HG02870 (cell line): ENCODE measurements at regions not wholly inside any gene's neighbourhood (a gene's known extent, or its start where the extent isn't known, plus 50 kb on each side); places are given as distances from the start of the nearest gene placed in this dataset.
"Not testable (repeated sequence)": the region's sequence is repeated elsewhere in the genome, so short reads cannot be mapped to it uniquely, and the experiment has no call there.

Experiments
- ATAC-seq: cut with Tn5 transposase; IDR thresholded peaks from one replicate; pipeline ENCODE4 v1.9.1; 2021; ENCODE audit warnings: mild to moderate bottlenecking, moderate library complexity; ENCODE audit not compliant: unreplicated experiment

- no peak for ATAC-seq
Measured at GRCh38 chr6:105884426-105884825, 201.7 kb upstream of the PRDM1 start.

DNA sequence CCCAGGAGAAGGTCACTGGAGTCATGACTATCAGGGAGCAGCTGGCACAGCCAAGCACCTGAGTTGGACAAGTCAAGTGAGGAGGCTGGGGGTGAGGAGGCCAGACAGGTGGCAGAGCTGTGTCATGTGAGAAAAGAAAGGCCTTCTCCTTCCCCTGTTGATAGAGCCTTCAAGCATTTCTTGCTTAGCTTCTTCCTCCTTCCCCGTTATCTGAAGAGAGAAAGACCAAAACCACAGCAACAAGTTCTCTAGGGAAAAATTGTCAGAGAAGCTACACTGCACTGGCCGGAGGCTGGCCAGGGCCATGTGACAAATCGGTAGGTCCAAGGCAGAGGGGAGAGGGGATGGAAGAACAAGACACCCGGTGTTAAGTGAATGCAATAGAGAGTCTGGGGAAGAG is 202.1 kb upstream of the PRDM1 start:
- no peak for ATAC-seq

- no peak for ATAC-seq
Measured at GRCh38 chr6:105882828-105883227, 203.3 kb upstream of the PRDM1 start.

DNA sequence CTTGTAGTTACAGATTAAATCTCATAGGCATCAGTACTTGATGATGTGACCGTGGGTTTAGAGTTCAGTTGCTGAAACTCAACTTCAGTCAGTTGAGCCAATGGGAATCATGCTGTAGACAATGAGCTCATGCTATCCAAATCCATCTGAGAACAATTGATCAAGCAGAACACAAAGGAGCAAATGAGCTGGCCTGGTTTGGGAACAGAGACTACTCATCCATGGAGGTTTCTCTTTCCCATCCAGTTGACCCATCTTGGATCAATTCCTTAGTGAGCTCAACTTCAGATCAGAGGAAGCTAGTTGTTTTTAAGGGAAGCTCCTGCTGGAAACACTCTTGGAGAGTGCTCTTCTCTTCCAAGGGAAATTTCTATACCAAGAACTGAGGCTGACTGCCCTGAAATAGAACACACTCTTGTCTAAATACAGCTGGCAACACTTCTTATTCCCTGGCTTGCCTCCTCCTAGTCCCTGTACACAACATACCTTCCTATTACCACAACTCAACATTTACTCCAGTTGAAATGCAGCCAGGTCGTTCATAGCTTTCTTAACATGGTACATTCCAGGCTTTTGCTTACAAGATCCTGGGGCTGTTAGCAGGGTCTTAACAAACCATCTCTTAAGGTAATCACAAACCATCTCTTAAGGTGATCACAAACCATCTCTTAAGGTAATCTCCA is 203.9 kb upstream of the PRDM1 start:
- ATAC-seq = no peak

- ATAC-seq = no peak
Measured at GRCh38 chr6:105881608-105882007, 204.5 kb upstream of the PRDM1 start.

DNA sequence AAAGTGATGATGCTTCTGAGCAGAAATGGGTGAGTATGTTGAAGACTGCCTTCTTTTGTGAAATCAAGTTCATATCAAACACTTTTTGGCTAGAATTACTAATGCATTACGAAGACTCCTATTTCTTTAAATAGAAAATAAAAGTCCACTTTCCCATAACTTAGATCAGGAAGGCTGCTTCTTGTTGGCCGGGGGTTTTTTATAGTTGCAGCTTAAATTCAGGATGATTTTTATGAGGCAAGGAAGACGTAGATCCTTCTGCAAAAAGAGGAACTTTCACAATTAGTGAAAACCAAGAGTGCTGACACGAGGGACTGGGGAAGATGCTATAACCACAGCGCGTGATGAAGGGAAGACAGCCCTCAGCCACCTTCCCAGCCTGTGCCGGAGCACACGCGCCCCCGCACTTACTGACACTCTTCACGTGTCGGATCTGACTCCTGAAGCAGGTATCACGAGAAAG is 206.1 kb upstream of the PRDM1 start:
- ATAC-seq = peak; percentile 60

GRCh38 chr6:105879146-105879545 is 207.0 kb upstream of the PRDM1 start:
- ATAC-seq = no peak

- ATAC-seq = no peak
Measured at GRCh38 chr6:105875974-105876640, 210.0 kb upstream of the PRDM1 start.

DNA sequence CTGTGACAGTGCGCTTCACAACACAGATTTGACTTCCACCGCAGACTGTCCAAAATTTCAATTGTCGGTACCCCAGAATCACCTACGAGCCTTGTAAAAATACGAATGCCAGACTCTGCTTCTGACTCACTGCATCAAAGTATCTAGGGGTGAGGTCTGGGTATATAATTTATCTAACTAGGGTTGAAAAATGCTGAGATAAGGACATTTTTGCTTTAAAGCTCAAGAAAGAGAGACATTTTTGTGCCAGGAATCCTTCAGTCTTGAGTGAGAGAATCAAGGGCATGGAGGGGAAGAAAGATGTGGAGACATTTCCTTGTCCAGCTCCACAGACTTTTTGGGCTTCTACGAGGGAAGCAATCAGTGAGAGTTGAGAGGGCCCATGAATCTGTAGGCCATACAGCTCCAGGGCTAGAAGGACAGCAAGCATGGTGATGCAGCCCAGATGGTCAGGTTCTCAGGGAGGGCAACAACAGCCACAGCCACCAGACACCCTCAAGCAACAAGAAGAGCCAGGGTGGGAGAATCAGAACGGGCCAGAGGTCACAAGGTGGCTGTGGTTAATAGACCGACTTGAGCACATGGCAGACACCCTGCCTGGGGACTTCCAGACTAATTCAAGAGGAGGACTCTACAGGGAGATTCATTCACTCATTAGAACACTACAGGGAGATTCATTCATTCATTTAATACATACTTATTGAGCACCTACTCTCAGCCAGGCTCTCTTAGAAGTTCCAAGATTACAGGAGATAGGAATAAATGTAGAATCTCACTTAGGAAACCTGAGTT is 211.1 kb upstream of the PRDM1 start:
- ATAC-seq = no peak

DNA sequence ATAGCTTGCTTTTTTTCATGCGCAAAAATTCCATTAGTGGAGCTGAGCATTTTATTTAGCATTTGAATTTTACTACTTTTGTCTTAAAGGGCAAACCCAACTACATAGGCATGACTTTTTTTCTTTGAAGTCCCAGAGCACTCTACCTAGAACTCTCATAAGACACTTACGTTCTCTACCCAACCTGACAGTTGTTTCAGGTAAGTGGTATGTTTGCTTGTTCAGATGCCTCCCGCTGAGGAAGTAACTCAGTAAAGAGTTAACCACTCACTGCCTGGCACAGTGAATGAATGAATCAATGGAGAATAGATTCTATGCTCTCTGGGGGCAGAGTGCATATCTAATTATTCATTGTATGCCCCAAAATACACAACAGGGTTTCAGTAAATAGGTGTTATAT is 212.3 kb upstream of the PRDM1 start:
- no peak for ATAC-seq

DNA sequence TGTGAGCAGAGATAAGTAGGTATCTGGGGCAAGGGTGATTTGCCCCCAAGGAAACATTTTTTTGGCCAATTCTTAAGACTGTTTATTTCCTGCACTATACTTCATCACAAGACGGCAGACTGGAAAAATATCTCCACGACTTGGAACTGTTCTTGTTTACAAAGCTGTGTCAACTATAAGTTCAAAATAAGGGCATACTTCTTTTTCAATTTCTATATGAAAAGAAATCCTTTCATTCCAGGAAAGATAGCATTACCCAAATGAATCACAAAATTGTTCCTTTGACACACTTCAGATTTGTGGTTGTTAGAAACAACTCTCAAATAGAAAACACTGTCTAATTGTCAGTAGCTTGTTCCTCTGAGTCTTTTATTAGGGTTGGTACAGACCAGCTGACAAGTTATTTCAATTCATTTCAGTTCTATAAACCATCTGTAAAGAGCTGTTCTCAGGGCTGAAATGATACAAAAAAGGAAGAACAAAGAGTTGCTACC is 212.9 kb upstream of the PRDM1 start:
- no peak for ATAC-seq

DNA sequence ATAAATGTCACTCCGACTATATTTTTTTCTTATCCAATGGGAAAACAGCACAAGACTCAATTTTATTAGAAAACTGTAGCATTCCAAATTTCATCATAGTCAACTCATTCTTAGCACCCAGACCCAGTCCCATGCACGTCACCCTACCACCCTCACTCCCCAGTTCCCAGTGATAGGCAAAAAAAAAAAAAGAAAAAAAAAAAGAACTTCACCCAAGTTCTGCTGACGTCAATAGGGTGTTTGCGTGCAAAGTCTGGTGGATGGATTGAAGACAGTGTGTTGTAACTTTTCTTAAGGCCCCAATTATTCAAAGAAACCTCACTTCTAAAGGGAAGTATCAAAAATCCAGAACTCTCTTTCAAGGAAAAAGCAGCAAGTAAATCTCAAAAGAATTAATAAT is 213.9 kb upstream of the PRDM1 start:
- ATAC-seq = no peak

- ATAC-seq = no peak
Measured at GRCh38 chr6:105871542-105871941, 214.6 kb upstream of the PRDM1 start.

DNA sequence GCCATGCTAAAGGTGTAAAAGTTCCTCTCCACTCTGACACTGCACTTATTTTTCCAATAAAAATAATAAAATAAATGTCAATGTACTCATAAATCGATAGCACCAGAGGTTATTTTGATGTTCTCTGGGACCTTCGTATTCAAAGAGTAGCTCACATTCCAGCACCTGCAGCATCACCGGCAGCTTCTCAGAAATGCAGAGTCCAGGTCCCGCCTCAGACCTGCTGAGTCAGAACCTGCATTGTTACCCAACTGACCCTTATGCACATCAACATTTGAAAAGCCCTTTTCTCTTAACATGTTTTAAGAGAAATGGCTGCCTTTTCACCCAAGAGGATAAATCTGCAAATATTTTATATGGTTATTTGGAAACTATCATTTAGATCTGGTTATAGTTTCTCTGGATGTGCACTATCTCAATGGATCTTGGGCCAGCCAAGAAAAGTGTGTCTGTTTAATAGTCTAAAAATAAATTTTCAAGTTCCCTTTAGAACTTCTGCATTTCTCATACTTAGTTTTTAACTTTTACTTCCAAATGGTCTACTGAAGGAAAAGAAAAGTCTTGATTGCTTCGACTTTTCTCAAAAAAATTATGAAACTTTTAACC is 216.2 kb upstream of the PRDM1 start:
- ATAC-seq = no peak

DNA sequence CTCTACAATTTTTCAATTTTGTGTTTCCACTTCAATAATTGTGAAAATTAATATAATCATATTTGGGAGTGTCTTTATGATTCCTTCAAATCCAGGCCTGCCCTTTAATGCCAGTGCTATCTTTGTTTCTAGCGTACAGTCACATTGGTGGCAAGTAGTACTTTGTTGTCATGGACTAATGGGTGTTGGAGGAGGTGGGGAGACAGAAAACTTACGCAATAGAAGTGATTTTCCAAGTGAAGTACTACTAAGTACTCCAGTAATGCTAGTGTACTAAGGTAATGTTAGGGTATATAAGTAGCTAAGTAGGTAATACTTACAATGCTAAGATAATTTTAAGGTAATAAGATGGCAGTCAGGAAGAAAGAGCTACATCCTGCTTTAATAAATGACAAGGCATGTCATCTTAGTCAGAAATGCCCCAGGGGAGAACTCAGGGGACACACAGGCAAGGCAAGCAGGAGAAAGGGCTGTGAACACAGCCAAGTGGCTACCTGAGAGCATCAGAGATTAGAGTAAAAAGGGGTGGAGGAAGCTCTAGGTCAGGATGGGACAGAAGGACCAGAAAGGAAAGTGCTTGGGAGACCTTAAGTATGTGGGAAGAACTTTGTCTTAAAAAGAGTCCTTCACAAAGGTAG is 217.2 kb upstream of the PRDM1 start:
- ATAC-seq = no peak

DNA sequence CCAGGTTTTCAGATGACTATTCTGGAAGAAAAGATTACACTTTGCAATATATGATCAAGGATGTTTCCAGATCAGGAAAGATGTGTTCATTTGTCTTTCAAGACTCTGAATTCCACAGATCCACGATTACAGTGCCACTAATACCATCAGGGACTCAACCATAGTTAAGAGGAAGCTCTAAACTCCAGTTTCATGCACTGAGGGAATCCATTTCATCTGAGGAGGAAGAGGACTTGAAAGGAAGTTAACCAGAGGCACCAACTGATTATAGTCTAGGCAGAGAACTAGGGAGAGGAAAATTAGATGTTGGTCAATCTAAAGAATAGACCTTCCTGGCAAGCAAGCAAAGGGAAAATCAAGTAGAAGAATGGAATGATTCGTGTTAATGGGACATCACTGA is 218.3 kb upstream of the PRDM1 start:
- no peak for ATAC-seq

DNA sequence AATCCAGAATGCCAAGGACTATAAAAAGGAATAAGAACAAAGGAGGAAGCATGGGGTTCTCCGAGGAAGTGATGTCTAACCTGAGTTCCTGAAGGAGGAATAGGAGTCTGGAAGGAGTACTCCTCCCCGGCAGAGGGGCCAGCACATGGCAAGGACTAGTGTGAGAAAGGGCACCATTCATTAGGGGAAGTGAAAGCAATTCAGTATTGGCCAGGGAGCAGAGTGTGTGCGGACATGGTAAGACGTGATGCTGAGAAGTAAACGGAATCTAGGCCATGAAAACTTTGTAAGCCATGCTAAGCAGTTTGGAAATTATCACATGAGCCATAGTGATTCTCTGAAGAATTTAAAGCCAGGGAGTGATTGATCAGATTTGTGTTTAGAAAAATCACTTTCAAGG is 218.9 kb upstream of the PRDM1 start:
- ATAC-seq = no peak

- no peak for ATAC-seq
Measured at GRCh38 chr6:105862936-105863607, 223.1 kb upstream of the PRDM1 start.

DNA sequence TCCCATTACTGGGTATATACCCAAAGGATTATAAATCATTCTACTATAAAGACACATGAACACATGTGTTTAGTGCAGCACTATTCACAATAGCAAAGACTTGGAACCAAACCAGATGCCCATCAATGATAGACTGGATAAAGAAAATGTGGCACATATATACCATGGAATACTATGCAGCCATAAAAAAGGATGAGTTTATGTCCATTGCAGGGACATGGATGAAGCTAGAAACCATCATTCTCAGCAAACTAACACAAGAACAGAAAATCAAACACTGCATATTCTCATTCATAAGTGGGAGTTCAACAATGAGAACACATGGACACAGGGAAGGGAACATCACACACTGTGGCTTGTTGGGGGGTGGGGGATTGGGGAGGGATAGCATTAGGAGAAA is 225.2 kb upstream of the PRDM1 start:
- not testable (repeated sequence) for ATAC-seq

DNA sequence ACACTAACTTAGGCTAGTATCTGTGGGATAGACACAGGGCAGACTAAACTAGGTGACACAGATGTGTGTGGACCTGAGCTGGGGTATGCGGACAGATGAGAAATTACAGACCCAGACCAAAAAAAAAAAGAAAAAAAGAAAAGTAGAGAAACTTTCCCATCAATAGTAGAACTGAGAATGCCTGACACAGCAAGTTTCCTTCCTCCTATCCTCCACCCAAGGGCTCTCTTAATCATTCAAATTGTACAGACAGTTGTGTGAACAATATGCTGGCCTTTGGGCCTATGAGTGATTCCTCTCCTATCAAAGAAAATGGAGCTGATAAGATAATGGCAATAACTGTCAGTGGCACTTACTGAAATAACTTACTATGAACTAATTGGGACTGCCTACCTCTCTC is 226.7 kb upstream of the PRDM1 start:
- no peak for ATAC-seq
